HCT116 (cell line): ENCODE measurements at regions not wholly inside any gene's neighbourhood (a gene's known extent, or its start where the extent isn't known, plus 50 kb on each side); places are given as distances from the start of the nearest gene placed in this dataset.

ENCODE experiments used
- CTCF ChIP-seq, 3 experiments: fragments of 200-600 bp in 1 of 3; sonication (generic) in 1 of 3; IDR thresholded peaks in 2 of 3; conservative IDR thresholded peaks in 1 of 3; 2 replicates each; pipeline ENCODE4 v1.5.1; 2012 to 2017; ENCODE audit warnings: low read depth in 2 of 3, low read length in 2 of 3, antibody characterized with exemption in 1 of 3, borderline replicate concordance in 1 of 3, control low read depth in 1 of 3, mild to moderate bottlenecking in 1 of 3, mixed read lengths in 1 of 3, mixed run types in 1 of 3, moderate library complexity in 1 of 3; ENCODE audit not compliant: insufficient read depth in 1 of 3
- EGR1 ChIP-seq: IDR thresholded peaks from 2 replicates; pipeline ENCODE4 v1.6.1; 2012; ENCODE audit warnings: low read depth
- ELF1 ChIP-seq: IDR thresholded peaks from 2 replicates; pipeline ENCODE4 v1.6.1; 2012; ENCODE audit warnings: low read depth, borderline replicate concordance
- EZH2 ChIP-seq: fragments of 200-600 bp; sonication (generic); IDR thresholded peaks from 2 replicates; pipeline ENCODE4 v1.6.1; 2017; ENCODE audit warnings: antibody characterized with exemption, mixed run types
- EZH2phosphoT487 ChIP-seq: fragments of 200-600 bp; IDR thresholded peaks from 2 replicates; pipeline ENCODE4 v1.6.1; 2018; ENCODE audit warnings: antibody characterized with exemption, borderline replicate concordance
- POLR2A ChIP-seq: IDR thresholded peaks from 2 replicates; pipeline ENCODE4 v1.7.0; 2011; ENCODE audit warnings: borderline replicate concordance; ENCODE audit not compliant: insufficient read depth, insufficient read length; ENCODE audit errors: extremely low read depth
- RAD21 ChIP-seq: IDR thresholded peaks from 2 replicates; pipeline ENCODE4 v1.6.1; 2012; ENCODE audit warnings: low read depth, mild to moderate bottlenecking
- SIN3A ChIP-seq: IDR thresholded peaks from 2 replicates; pipeline ENCODE4 v1.6.1; 2012; ENCODE audit warnings: low read depth
- TCF7L2 ChIP-seq: IDR thresholded peaks from 2 replicates; pipeline ENCODE4 v1.7.0; 2011; ENCODE audit warnings: borderline replicate concordance, inconsistent platforms; ENCODE audit not compliant: insufficient read depth, insufficient read length; ENCODE audit errors: extremely low read depth
- YY1 ChIP-seq: IDR thresholded peaks from 2 replicates; pipeline ENCODE4 v1.6.1; 2011; ENCODE audit warnings: low read length, low read depth, moderate library complexity, mild to moderate bottlenecking; ENCODE audit not compliant: insufficient replicate concordance; ENCODE audit errors: extremely low read depth
- ZBTB33 ChIP-seq: IDR thresholded peaks from 2 replicates; pipeline ENCODE4 v1.6.1; 2011; ENCODE audit warnings: mild to moderate bottlenecking, low read length, moderate library complexity; ENCODE audit not compliant: insufficient replicate concordance; ENCODE audit errors: extremely low read depth
- ZFX ChIP-seq: fragments of 450-650 bp; IDR thresholded peaks from 2 replicates; pipeline ENCODE4 v1.6.1; 2017
- TF ChIP-seq, protein P1 (sequence below): IDR thresholded peaks from 2 replicates; pipeline ENCODE4 v1.6.1; 2012

GRCh38 chr6:144897441-144897921 is 612.3 kb downstream of the UTRN start (continued):
- TF ChIP-seq RAD21 (peak; percentile 48), TCF7L2 (peak; percentile 31), SIN3A (no peak; the same call in 1 of the 2 replicates), EGR1 (no peak), YY1 (peak; percentile 58), CTCF (IDR thresholded peaks at IDR 0.05 in 2 of 3, conservative IDR thresholded peaks at IDR 0.05 in 1 of 3; ENCODE audit: borderline replicate concordance in 1 of 3, insufficient read depth in 1 of 3, low read depth in 2 of 3, low read length in 2 of 3) (no peak), EZH2 (no peak), ZFX (no peak), ZBTB33 (peak; percentile 42), EZH2phosphoT487 (no peak), ELF1 (no peak; the same call in 1 of the 2 replicates), POLR2A (no peak)
- TF ChIP-seq, protein P1, sequence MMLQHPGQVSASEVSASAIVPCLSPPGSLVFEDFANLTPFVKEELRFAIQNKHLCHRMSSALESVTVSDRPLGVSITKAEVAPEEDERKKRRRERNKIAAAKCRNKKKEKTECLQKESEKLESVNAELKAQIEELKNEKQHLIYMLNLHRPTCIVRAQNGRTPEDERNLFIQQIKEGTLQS: no peak
